SK-N-SH (cell line): ENCODE measurements at regions not wholly inside any gene's neighbourhood (a gene's known extent, or its start where the extent isn't known, plus 50 kb on each side); places are given as distances from the start of the nearest gene placed in this dataset.

ENCODE experiments used
- CTCF ChIA-PET: fragments of 300-600, 350-600 bp; formaldehyde crosslinking; extraction: SDS; loops from one replicate; lab custom pipeline; 2021; lab: Yijun Ruan, JAX
- POLR2A ChIA-PET: fragments of 350-600 bp; sonication (Branson Sonifier 250); formaldehyde crosslinking; extraction: SDS; loops from one replicate; lab custom pipeline; 2020; ENCODE audit warnings: antibody characterized with exemption, inconsistent platforms; lab: Yijun Ruan, JAX
- DNase-seq: peaks from one replicate; pipeline ENCODE4 v3.0.0; 2012
- H2AFZ ChIP-seq: fragments of 200-600 bp; sonication (generic); 2 replicates; pipeline ENCODE4 v1.8.1; 2016; ENCODE audit warnings: antibody characterized with exemption, mild to moderate bottlenecking, low read depth
- H3F3A ChIP-seq: fragments of 200-600 bp; sonication (generic); replicated peaks from 2 replicates; pipeline ENCODE3; 2016; ENCODE audit warnings: antibody characterized with exemption, mild to moderate bottlenecking; ENCODE audit not compliant: insufficient read depth
- H3K27ac ChIP-seq, 2 experiments: fragments of 200-500 bp in 1 of 2; fragments of 200-600 bp in 1 of 2; sonication (Bioruptor generic) in 1 of 2; sonication (generic), shearing (Covaris generic) in 1 of 2; 2 replicates each; pipeline versions ENCODE4 v1.5.1 to v1.6.1; 2014 to 2016; ENCODE audit warnings: low read depth in 2 of 2, inconsistent platforms in 1 of 2, low read length in 1 of 2, mild to moderate bottlenecking in 1 of 2, mixed read lengths in 1 of 2
- H3K27me3 ChIP-seq: fragments of 200-600 bp; sonication (generic), shearing (Covaris generic); 2 replicates; pipeline ENCODE4 v1.6.1; 2016; ENCODE audit warnings: mixed run types; ENCODE audit not compliant: insufficient read depth
- H3K36me3 ChIP-seq, 2 experiments: fragments of 200-500 bp in 1 of 2; fragments of 200-600 bp in 1 of 2; sonication (Bioruptor generic) in 1 of 2; sonication (generic) in 1 of 2; replicated peaks in 1 of 2; 2 replicates each; pipeline versions ENCODE3 to v1.5.1; 2014 to 2016; ENCODE audit warnings: low read length in 1 of 2, mild to moderate bottlenecking in 1 of 2; ENCODE audit not compliant: insufficient read depth in 2 of 2, control insufficient read depth in 1 of 2
- H3K4me1 ChIP-seq, 2 experiments: fragments of 200-500 bp in 1 of 2; fragments of 200-600 bp in 1 of 2; sonication (Bioruptor generic) in 1 of 2; sonication (generic), shearing (Covaris generic) in 1 of 2; 2 replicates each; pipeline versions ENCODE4 v1.5.1 to v1.6.1; 2014 to 2016; ENCODE audit warnings: low read depth in 1 of 2, low read length in 1 of 2, mixed run types in 1 of 2; ENCODE audit not compliant: insufficient read depth in 2 of 2, control insufficient read depth in 1 of 2
- H3K4me2 ChIP-seq: fragments of 200-600 bp; sonication (generic), shearing (Covaris generic); 2 replicates; pipeline ENCODE4 v1.6.1; 2017; ENCODE audit warnings: mixed run types
- H3K4me3 ChIP-seq, 2 experiments: fragments of 200-500 bp in 1 of 2; fragments of 200-600 bp in 1 of 2; sonication (Bioruptor generic) in 1 of 2; sonication (generic), shearing (Covaris generic) in 1 of 2; 2 replicates each; pipeline versions ENCODE4 v1.5.1 to v1.8.1; 2014 to 2016; ENCODE audit warnings: low read depth in 2 of 2, inconsistent platforms in 1 of 2, low read length in 1 of 2, mild to moderate bottlenecking in 1 of 2, mixed read lengths in 1 of 2, moderate library complexity in 1 of 2
- H3K79me2 ChIP-seq: fragments of 200-600 bp; sonication (generic); 2 replicates; pipeline ENCODE4 v1.8.1; 2017; ENCODE audit warnings: mild to moderate bottlenecking; ENCODE audit not compliant: insufficient read depth
- H3K9ac ChIP-seq: fragments of 200-600 bp; sonication (generic); 2 replicates; pipeline ENCODE4 v1.6.1; 2017; ENCODE audit warnings: mixed run types
- H3K9me2 ChIP-seq: fragments of 200-600 bp; sonication (generic); 2 replicates; pipeline ENCODE4 v1.6.1; 2017; ENCODE audit warnings: mixed run types
- H3K9me3 ChIP-seq: fragments of 200-600 bp; sonication (generic); 2 replicates; pipeline ENCODE4 v1.6.1; 2017; ENCODE audit warnings: mixed run types, mild to moderate bottlenecking, moderate library complexity
- H4K20me1 ChIP-seq: fragments of 200-600 bp; sonication (generic); 2 replicates; pipeline ENCODE4 v1.6.1; 2017; ENCODE audit warnings: mild to moderate bottlenecking, mixed run types; ENCODE audit not compliant: insufficient read depth
- CTCF ChIP-seq: fragments of 200-600 bp; sonication (generic); IDR thresholded peaks from 2 replicates; pipeline ENCODE4 v1.6.1; 2017; ENCODE audit warnings: antibody characterized with exemption, mild to moderate bottlenecking, moderate library complexity
- EZH2phosphoT487 ChIP-seq: fragments of 200-600 bp; sonication (generic); IDR thresholded peaks from 2 replicates; pipeline ENCODE4 v1.6.1; 2017; ENCODE audit warnings: low read depth, mixed run types, mild to moderate bottlenecking, antibody characterized with exemption, moderate library complexity, borderline replicate concordance
- FOXJ3 ChIP-seq: sonication (generic); formaldehyde crosslinking; IDR thresholded peaks from 2 replicates; pipeline ENCODE4 v1.5.1; 2020; ENCODE audit warnings: mild to moderate bottlenecking, missing genetic modification reagents
- FOXM1 ChIP-seq: IDR thresholded peaks from 2 replicates; pipeline ENCODE4 v1.4.0; 2012; ENCODE audit warnings: low read depth, mild to moderate bottlenecking
- GABPA ChIP-seq: IDR thresholded peaks from 2 replicates; pipeline ENCODE4 v1.4.0; 2012; ENCODE audit warnings: low read depth, mild to moderate bottlenecking
- MEF2A ChIP-seq: IDR thresholded peaks from 2 replicates; pipeline ENCODE4 v1.4.0; 2012; ENCODE audit warnings: low read depth, borderline replicate concordance
- MXI1 ChIP-seq: IDR thresholded peaks from 2 replicates; pipeline ENCODE4 v1.6.1; 2012; ENCODE audit warnings: mild to moderate bottlenecking, low read depth, low read length, improper control_type of control experiment
- NFIC ChIP-seq: IDR thresholded peaks from 2 replicates; pipeline ENCODE4 v1.4.0; 2012; ENCODE audit warnings: borderline replicate concordance
- NRF1 ChIP-seq: IDR thresholded peaks from 2 replicates; pipeline ENCODE4 v1.6.1; 2012; ENCODE audit warnings: low read depth, mild to moderate bottlenecking, low read length
- RXRA ChIP-seq: IDR thresholded peaks from 2 replicates; pipeline ENCODE4 v1.4.0; 2012; ENCODE audit warnings: low read depth, mild to moderate bottlenecking, borderline replicate concordance
- SIN3A ChIP-seq: IDR thresholded peaks from 2 replicates; pipeline ENCODE4 v1.6.1; 2012; ENCODE audit warnings: low read depth, mild to moderate bottlenecking, low read length, moderate library complexity, borderline replicate concordance
- TCF12 ChIP-seq: IDR thresholded peaks from 2 replicates; pipeline ENCODE4 v1.4.0; 2012
- USF1 ChIP-seq: IDR thresholded peaks from 2 replicates; pipeline ENCODE4 v1.4.0; 2012; ENCODE audit warnings: low read depth, borderline replicate concordance
- USF2 ChIP-seq: fragments of 150-350 bp; IDR thresholded peaks from 2 replicates; pipeline ENCODE4 v1.6.1; 2017; ENCODE audit warnings: antibody characterized with exemption, low read length, low read depth, borderline replicate concordance
- WGBS: methylation state at CpG from one replicate; pipeline ENCODE4 v1.1.6; 2017; ENCODE audit warnings: low lambda C conversion rate; 5-methylcytosine and 5-hydroxymethylcytosine counted together
- TF ChIP-seq, protein P1 (sequence below): IDR thresholded peaks from 2 replicates; pipeline ENCODE4 v1.4.0; 2012; ENCODE audit warnings: low read depth
- TF ChIP-seq, protein P2 (sequence below): fragments of 150-350 bp; IDR thresholded peaks from 2 replicates; pipeline ENCODE4 v1.6.1; 2016; ENCODE audit warnings: mild to moderate bottlenecking, low read depth, low read length

DNA sequence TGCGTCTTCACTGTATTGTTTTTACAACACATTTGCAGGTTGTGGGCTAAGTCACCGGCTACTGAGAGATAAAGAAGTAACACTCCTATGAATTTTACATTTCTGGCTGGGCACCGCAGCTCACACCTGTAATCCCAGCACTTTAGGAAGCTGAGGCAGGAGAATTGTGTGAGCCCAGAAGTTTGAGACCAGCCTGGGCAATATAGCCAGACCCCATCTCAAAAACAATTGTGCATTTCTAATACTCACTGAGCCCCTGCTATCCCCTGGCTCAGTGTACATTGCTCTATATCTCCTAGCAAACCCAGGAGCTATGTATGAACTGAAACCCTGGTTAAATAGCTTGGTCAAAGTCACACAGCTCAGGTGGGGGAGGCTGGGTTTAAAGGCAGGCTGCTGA, 108.7 kb downstream of the ZNF281 start:
- ChIA-PET CTCF (interaction anchor here (0.7 to 2.3 kb wide), 5 partner anchors 10 to 348 kb away, joined by 3 to 9 read pairs (median 3); no protein-coding TSS in a partner anchor), POLR2A (no interaction called here)
- 0 out of 4 replicates have a peak overlapping the region, but pooled peaks of 1 of the 2 experiments have one; percentile 95 for H3K4me3 ChIP-seq
- H3K27me3 ChIP-seq = no peaks in the 10 kb centered on the region
- no peak overlapping the region for H3K27ac ChIP-seq
- H4K20me1 ChIP-seq = no peaks in the 10 kb centered on the region
- no peaks in the 10 kb centered on the region for H3K9me3 ChIP-seq
- H3K36me3 ChIP-seq = no peaks in the 10 kb centered on the region
- H3K79me2 ChIP-seq = no peaks in the 10 kb centered on the region
- peaks cover 0 to 7% of the 10 kb centered on the region in 2 experiments; a peak in 3 of 4 replicates for H3K4me1 ChIP-seq
- DNase-seq = no peak
- TF ChIP-seq NFIC (no peak), RXRA (no peak), CTCF (no peak)
- H3K9ac ChIP-seq = no peak overlapping the region
- H3K9me2 ChIP-seq = no peaks in the 10 kb centered on the region
- 100% methylated on average over 2 of the region's 3 CpGs for WGBS
- 0 out of 2 replicates have a peak overlapping the region, but pooled peaks have one; percentile 95 for H3K4me2 ChIP-seq
- H2AFZ ChIP-seq = peak overlapping the region; percentile 95; the same call in 1 of the 2 replicates
- no peaks in the 10 kb centered on the region for H3F3A ChIP-seq

- Histone ChIP-seq H3K9me3 (no peaks in the 10 kb centered on the region), H3K36me3 (no peaks in the 10 kb centered on the region), H3K79me2 (no peaks in the 10 kb centered on the region), H3K27me3 (no peaks in the 10 kb centered on the region), H4K20me1 (no peaks in the 10 kb centered on the region), H3F3A (no peaks in the 10 kb centered on the region), H3K4me1 (peaks cover 0 to 7% of the 10 kb centered on the region in 2 experiments; a peak in 3 of 4 replicates), H3K9ac (no peak overlapping the region), H2AFZ (no peak overlapping the region), H3K9me2 (no peaks in the 10 kb centered on the region), H3K4me2 (no peak overlapping the region), H3K4me3 (no peak overlapping the region), H3K27ac (no peak overlapping the region)
- no peak for DNase-seq
- ChIA-PET POLR2A (no interaction called here), CTCF (interaction anchor here (0.8 to 2.3 kb wide), 2 partner anchors 11 to 20 kb away, joined by 3 to 9 read pairs; no protein-coding TSS in a partner anchor)
- TF ChIP-seq, protein P1, sequence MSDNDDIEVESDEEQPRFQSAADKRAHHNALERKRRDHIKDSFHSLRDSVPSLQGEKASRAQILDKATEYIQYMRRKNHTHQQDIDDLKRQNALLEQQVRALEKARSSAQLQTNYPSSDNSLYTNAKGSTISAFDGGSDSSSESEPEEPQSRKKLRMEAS = no peak
- TF ChIP-seq USF2 (no peak), FOXM1 (no peak), GABPA (no peak), FOXJ3 (CRISPR knock-in tag) (no peak), TCF12 (no peak), MXI1 (no peak), EZH2phosphoT487 (no peak), NRF1 (no peak), SIN3A (no peak), USF1 (no peak), MEF2A (no peak), RXRA (no peak)
- TF ChIP-seq, protein P2, sequence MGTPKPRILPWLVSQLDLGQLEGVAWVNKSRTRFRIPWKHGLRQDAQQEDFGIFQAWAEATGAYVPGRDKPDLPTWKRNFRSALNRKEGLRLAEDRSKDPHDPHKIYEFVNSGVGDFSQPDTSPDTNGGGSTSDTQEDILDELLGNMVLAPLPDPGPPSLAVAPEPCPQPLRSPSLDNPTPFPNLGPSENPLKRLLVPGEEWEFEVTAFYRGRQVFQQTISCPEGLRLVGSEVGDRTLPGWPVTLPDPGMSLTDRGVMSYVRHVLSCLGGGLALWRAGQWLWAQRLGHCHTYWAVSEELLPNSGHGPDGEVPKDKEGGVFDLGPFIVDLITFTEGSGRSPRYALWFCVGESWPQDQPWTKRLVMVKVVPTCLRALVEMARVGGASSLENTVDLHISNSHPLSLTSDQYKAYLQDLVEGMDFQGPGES = no peak
- WGBS = 92% methylated on average over 1 of the region's 1 CpG
Measured at GRCh38 chr1:200299571-200299970, 110.3 kb downstream of the ZNF281 start.
